Testis (tissue), 2 donors: ENCODE measurements at regions not wholly inside any gene's neighbourhood (a gene's known extent, or its start where the extent isn't known, plus 50 kb on each side); places are given as distances from the start of the nearest gene placed in this dataset.
A peak's percentile ranks its signal among the peaks of the same experiment; 100 is the strongest.

Experiments used
- DNase-seq: peaks from one replicate; pipeline ENCODE4 v3.0.0-alpha.2; 2019
- H3K27ac ChIP-seq, 2 donors: fragments of 200-600 bp; sonication (generic); one replicate each; pipeline ENCODE4 v1.5.1; 2019
- H3K27me3 ChIP-seq: fragments of 200-600 bp; sonication (generic); one replicate; pipeline ENCODE4 v1.5.1; 2019
- H3K36me3 ChIP-seq: fragments of 200-600 bp; sonication (generic); one replicate; pipeline ENCODE4 v1.5.1; 2017; ENCODE audit warnings: low read depth; ENCODE audit errors: missing control alignments
- H3K4me1 ChIP-seq: fragments of 200-600 bp; sonication (generic); one replicate; pipeline ENCODE4 v1.5.1; 2019
- H3K4me3 ChIP-seq, 2 donors: fragments of 200-600 bp; sonication (generic); one replicate each; pipeline ENCODE4 v1.5.1; 2017 to 2019
- H3K9me3 ChIP-seq: fragments of 200-600 bp; sonication (generic); one replicate; pipeline ENCODE4 v1.5.1; 2017
- POLR2A ChIP-seq: fragments of 450-650 bp; IDR thresholded peaks from one replicate; pipeline ENCODE4 v1.6.1; 2017; ENCODE audit warnings: antibody characterized with exemption, mild to moderate bottlenecking, moderate library complexity
- WGBS, 2 donors: methylation state at CpG; one replicate each; pipeline ENCODE4 v1.1.5; 2018; 5-methylcytosine and 5-hydroxymethylcytosine counted together
- intact Hi-C: fragments of 100-400 bp; cut with DNase I; formaldehyde crosslinking; loops from one replicate; pipeline ENCODE4 v1.15.1; 2023; ENCODE audit warnings: low total_unique reads
- TF ChIP-seq, protein P1 (sequence below), 3 experiments: fragments of 450-650 bp in 2 of 3; fragments of 200-600 bp in 1 of 3; sonication (generic) in 1 of 3; IDR thresholded peaks; one replicate each; pipeline ENCODE4 v1.5.1; 2016 to 2019; ENCODE audit warnings: antibody characterized with exemption in 3 of 3, mild to moderate bottlenecking in 2 of 3, moderate library complexity in 1 of 3

- WGBS, 2 donors = 7 to 15% methylated on average over 6 of the region's 6 CpGs
- Histone ChIP-seq H3K36me3 (no peaks in the 10 kb centered on the region), H3K27ac (no peak overlapping the region), H3K9me3 (no peaks in the 10 kb centered on the region), H3K4me1 (peaks cover 18% of the 10 kb centered on the region), H3K27me3 (no peaks in the 10 kb centered on the region), H3K4me3 (no peak overlapping the region)
- no peak for DNase-seq
- intact Hi-C loops = no loop called here
- TF ChIP-seq, protein P1, sequence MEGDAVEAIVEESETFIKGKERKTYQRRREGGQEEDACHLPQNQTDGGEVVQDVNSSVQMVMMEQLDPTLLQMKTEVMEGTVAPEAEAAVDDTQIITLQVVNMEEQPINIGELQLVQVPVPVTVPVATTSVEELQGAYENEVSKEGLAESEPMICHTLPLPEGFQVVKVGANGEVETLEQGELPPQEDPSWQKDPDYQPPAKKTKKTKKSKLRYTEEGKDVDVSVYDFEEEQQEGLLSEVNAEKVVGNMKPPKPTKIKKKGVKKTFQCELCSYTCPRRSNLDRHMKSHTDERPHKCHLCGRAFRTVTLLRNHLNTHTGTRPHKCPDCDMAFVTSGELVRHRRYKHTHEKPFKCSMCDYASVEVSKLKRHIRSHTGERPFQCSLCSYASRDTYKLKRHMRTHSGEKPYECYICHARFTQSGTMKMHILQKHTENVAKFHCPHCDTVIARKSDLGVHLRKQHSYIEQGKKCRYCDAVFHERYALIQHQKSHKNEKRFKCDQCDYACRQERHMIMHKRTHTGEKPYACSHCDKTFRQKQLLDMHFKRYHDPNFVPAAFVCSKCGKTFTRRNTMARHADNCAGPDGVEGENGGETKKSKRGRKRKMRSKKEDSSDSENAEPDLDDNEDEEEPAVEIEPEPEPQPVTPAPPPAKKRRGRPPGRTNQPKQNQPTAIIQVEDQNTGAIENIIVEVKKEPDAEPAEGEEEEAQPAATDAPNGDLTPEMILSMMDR (IDR thresholded peaks at IDR 0.05) = no peak
- TF ChIP-seq POLR2A = no peak
Observed at GRCh38 chr6:166006900-166007301, 160.8 kb downstream of the TBXT start.

DNA sequence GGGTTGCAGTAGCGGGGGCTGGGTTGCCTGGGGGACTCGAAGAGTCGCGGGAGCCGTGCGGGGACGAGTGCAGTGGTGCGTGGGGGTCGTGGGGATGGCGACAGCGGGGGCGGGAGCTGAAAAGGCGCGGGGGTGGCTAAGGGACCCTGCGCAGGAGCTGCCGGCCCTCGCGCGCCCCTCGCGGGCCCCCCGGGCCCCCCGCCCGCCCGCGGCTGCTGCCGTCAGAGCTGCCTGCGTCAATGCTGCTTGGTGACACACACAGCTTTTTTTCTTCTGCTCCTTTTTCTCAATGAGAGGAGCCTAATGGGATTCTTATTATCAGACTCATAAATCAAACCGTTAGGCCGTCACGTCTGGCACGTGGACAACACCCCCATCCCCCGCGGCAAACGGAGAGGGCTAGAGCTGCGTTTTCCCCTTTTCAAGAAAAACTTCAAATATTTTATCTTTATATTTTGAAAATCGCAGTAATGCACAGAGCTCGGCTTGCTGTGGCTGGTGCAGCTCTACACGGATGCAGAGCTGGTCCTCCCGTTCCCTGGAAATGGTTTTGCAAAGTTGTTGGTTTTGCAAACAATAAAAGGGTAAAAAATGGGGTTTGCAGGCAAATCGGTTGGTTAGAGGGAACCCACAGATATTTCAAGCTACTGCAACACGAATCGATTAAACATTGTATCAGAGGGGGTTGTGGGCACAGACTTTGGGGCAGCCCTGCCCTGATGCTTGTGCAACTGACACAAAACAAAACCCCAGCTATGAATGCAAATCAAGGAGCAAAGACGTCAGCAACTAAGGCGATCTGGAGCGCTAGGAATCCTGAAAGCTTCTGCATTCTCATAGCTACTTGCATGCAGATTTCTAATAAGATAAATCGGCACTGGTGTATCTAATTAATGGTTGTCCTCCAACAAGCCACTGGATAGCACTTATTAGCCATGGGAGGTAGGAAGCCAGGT, 161.4 kb downstream of the TBXT start:
- peak; percentile 68 for DNase-seq
- no peaks in the 10 kb centered on the region for H3K27me3 ChIP-seq
- H3K4me1 ChIP-seq = peaks cover 18% of the 10 kb centered on the region
- H3K36me3 ChIP-seq = no peaks in the 10 kb centered on the region
- intact Hi-C loops = no loop called here
- H3K27ac ChIP-seq = peak overlapping the region in 1 of 2 donors; percentile 64
- no peak for TF ChIP-seq POLR2A
- TF ChIP-seq, protein P1 (IDR thresholded peaks at IDR 0.05) = no peak
- H3K4me3 ChIP-seq = peak overlapping the region; percentile 46 to 56
- H3K9me3 ChIP-seq = no peaks in the 10 kb centered on the region
- WGBS, 2 donors = 1 to 2% methylated on average over 38 to 47 of the region's 47 CpGs

- peak; percentile 60 for DNase-seq
Observed at GRCh38 chr6:166005401-166005943, 162.2 kb downstream of the TBXT start.

DNA sequence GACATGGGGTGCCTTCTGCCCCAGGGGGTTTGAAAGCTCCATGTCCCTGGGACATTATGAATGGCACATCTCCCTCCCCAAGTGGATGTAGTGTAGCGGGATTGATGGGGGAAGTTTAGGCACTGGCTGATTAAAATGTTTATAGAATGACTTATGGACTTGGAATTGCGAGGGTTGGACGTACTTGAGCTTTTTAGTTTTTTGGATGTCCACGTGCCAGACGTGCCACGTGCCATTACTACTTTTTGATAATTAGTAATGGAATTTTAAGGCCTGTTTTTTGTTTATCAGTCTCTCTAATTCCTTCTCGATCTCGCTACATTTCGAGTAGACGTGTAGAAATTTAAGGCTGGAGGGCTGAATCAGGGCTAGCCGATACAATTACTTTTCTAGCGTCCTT, 162.8 kb downstream of the TBXT start:
- Histone ChIP-seq H3K27me3 (no peaks in the 10 kb centered on the region), H3K4me1 (peaks cover 18% of the 10 kb centered on the region), H3K27ac (peak overlapping the region in 1 of 2 donors; percentile 64), H3K36me3 (no peaks in the 10 kb centered on the region), H3K9me3 (no peaks in the 10 kb centered on the region), H3K4me3 (no peak overlapping the region)
- intact Hi-C loops = no loop called here
- 29 to 40% methylated on average over 12 of the region's 12 CpGs for WGBS, 2 donors
- DNase-seq = no peak
- TF ChIP-seq POLR2A = no peak
- TF ChIP-seq, protein P1 (IDR thresholded peaks at IDR 0.05) = no peak

More at GRCh38 chr6:166005401-166005943, 162.2 kb downstream of the TBXT start:
- Histone ChIP-seq H3K4me3 (peak overlapping the region; percentile 46 to 56), H3K9me3 (no peaks in the 10 kb centered on the region), H3K4me1 (peaks cover 18% of the 10 kb centered on the region), H3K27ac (peak overlapping the region in 1 of 2 donors; percentile 64), H3K27me3 (no peaks in the 10 kb centered on the region), H3K36me3 (no peaks in the 10 kb centered on the region)
- 1 to 2% methylated on average over 13 to 21 of the region's 21 CpGs for WGBS, 2 donors
- TF ChIP-seq, protein P1 (IDR thresholded peaks at IDR 0.05) = no peak
- TF ChIP-seq POLR2A = no peak
- intact Hi-C loops = no loop called here
